ENCODE measurements at regions not wholly inside any gene's neighbourhood (a gene's known extent, or its start where the extent isn't known, plus 50 kb on each side); places are given as distances from the start of the nearest gene placed in this dataset.

- no peak for DNase-seq (ENCODE audit: low read depth)
- H3K4me3 ChIP-seq (ENCODE audit: low read length) = no peak overlapping the region
- TF ChIP-seq CTCF (IDR thresholded peaks at IDR 0.05; ENCODE audit: insufficient read depth, low read depth, low read length, missing control alignments) = no peak
Measured at GRCh38 chr3:162250782-162251181, 754.2 kb downstream of the OTOL1 start.

GRCh38 chr3:162262129-162262528, 765.5 kb downstream of the OTOL1 start:
- TF ChIP-seq CTCF (IDR thresholded peaks at IDR 0.05; ENCODE audit: insufficient read depth, low read depth, low read length, missing control alignments) = no peak
- DNase-seq (ENCODE audit: low read depth) = no peak
- no peak overlapping the region for H3K4me3 ChIP-seq (ENCODE audit: low read length)

GRCh38 chr3:162263596-162263995, 767.0 kb downstream of the OTOL1 start:
- no peak for DNase-seq (ENCODE audit: low read depth)
- no peak overlapping the region for H3K4me3 ChIP-seq (ENCODE audit: low read length)
- TF ChIP-seq CTCF (IDR thresholded peaks at IDR 0.05; ENCODE audit: insufficient read depth, low read depth, low read length, missing control alignments) = no peak

- H3K4me3 ChIP-seq (ENCODE audit: low read length) = no peak overlapping the region
- TF ChIP-seq CTCF (IDR thresholded peaks at IDR 0.05; ENCODE audit: insufficient read depth, low read depth, low read length, missing control alignments) = no peak
- no peak for DNase-seq (ENCODE audit: low read depth)
Measured at GRCh38 chr3:162269636-162270458, 773.2 kb downstream of the OTOL1 start.

GRCh38 chr3:162274070-162274469, 777.5 kb downstream of the OTOL1 start:
- TF ChIP-seq CTCF (IDR thresholded peaks at IDR 0.05; ENCODE audit: insufficient read depth, low read depth, low read length, missing control alignments) = no peak
- H3K4me3 ChIP-seq (ENCODE audit: low read length) = no peak overlapping the region
- peak; percentile 34 for DNase-seq (ENCODE audit: low read depth)

GRCh38 chr3:162278834-162279233, 782.2 kb downstream of the OTOL1 start:
- TF ChIP-seq CTCF (IDR thresholded peaks at IDR 0.05; ENCODE audit: insufficient read depth, low read depth, low read length, missing control alignments) = no peak
- H3K4me3 ChIP-seq (ENCODE audit: low read length) = no peak overlapping the region
- no peak for DNase-seq (ENCODE audit: low read depth)

- TF ChIP-seq CTCF (IDR thresholded peaks at IDR 0.05; ENCODE audit: insufficient read depth, low read depth, low read length, missing control alignments) = no peak
- no peak for DNase-seq (ENCODE audit: low read depth)
Measured at GRCh38 chr3:162285259-162285658, 788.7 kb downstream of the OTOL1 start.

More at GRCh38 chr3:162285259-162285658, 788.7 kb downstream of the OTOL1 start:
- H3K4me3 ChIP-seq (ENCODE audit: low read length) = no peak overlapping the region

Data from epithelial cell of esophagus (primary cell).